HK-2 (cell line): ENCODE measurements at regions not wholly inside any gene's neighbourhood (a gene's known extent, or its start where the extent isn't known, plus 50 kb on each side); places are given as distances from the start of the nearest gene placed in this dataset.
A peak's percentile ranks its signal among the peaks of the same experiment; 100 is the strongest.
"Not testable (repeated sequence)": the region's sequence is repeated elsewhere in the genome, so short reads cannot be mapped to it uniquely, and the experiment has no call there.

Experiments used
- DNase-seq: peaks from one replicate; pipeline ENCODE4 v3.0.0-alpha.2; 2018; ENCODE audit not compliant: unreplicated experiment

- peak; percentile 5 for DNase-seq
These were observed 62.2 kb downstream of the SPANXN3 start for GRCh38 chrX:143455046-143455445.

- no peak for DNase-seq
These were observed 79.8 kb downstream of the SPANXN3 start for GRCh38 chrX:143437439-143437838.

DNA sequence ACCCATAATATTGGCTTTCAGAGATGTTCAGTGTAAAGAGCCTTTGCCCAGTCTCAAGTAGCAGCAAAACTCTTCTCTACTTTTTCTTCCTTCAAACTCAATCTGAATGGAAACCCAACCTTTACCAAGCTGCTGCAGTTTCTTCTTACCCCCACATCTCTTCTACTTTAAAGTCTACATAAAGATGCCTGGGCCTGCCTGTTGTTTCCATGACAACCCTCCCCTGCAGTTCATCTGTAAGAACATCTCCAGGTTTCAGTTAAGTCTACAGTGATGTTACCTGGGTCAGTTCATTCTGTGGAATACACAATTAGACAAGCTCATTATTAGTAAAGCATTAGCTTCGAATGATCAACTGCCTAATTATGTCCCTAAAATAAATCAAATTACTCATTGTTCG, 81.4 kb downstream of the SPANXN3 start:
- no peak for DNase-seq

DNA sequence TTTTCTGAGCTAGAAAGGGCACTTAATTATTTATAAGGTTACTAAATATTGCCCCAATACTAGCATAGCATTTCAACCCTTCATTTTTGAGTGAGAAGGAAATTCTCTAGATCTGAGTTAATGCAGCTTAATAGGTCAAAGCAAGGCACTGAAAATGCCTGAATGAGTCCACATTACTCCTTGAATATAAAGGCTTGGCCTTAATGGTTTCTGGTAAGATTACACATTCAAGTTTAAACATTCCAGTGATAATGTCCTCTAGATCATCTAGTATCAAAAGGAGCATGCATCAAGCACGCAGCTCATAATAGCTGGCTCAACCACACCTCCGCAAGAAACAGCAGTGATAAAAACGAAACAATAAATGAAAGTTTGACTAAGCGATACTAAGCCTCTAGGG, 87.5 kb downstream of the SPANXN3 start:
- no peak for DNase-seq

DNA sequence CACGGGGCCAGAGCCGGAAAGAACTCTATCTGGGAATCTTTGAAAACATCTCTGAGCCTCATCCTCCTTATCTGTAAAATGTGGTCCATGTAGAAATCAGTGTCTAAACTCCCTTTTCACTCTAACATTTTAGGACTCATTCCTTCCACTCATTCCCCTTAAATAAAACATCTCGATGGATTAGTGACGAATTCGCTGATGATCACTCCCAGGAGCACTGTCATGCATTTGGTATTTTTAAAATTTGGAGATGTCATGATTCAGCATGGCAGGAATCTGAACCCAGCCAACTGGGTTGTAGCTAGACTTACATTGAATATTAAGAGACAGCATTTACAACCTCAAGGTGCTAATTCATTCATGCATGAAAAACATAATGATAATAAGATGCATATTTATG, 88.1 kb downstream of the SPANXN3 start:
- DNase-seq = no peak

DNA sequence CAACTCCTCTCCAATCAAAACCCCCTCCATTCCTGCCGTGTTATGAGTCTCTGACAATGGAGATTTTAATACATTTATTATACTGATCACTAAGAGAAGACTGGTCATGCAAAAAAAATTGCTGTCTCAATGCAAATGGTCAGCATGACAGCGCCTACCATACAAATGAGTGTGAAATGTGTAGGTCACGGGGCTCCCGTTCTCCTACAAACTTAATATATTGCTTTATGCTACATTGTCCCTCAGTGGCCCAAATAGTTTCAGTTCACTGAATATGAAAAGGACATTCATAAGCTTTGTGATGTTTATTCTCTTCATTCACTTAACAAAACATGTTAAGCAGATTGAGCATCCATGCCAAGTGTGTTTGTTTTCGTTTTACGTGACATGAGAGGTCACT, 116.1 kb downstream of the SPANXN3 start:
- DNase-seq = no peak

DNA sequence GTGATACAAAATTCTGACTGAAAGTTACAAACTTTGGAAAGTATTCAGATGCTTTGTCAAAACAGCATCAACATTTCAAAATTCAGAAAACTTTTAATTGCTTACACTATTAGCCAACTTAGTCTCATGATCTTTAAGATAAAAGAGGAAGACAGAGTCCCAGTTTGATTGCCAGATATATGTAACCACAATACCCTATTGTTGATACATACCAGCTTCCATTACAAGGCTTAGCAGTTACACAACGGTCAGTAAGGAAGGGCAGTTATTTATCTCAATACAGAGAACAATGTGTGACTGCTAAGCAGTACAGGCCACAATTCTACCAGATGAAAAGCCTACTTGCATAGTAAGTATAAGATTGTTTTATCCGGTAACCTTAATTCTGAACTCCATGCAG, 138.4 kb downstream of the SPANXN3 start:
- no peak for DNase-seq

GRCh38 chrX:143363419-143363818, 153.9 kb downstream of the SPANXN3 start:
- no peak for DNase-seq

DNA sequence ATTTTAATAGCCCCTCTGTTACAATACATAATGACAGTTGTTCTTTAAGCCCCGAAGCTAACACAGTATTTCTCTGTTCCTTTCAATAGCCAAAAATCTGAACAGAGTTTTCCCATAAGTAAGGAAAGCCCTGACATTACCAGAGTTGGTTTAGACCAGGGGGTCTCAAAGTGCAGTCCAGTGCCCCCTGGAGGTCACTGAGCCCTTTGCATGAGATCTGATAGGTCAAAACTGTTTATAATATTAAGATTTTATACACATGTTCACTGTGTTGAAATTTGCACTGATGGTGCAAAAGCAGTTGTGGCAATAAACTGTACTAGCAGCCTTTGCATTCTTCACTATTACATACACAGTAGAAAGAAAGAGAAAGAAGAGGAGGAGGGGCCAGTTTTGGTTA, 177.1 kb downstream of the SPANXN3 start:
- no peak for DNase-seq

GRCh38 chrX:143336261-143336660, 181.0 kb downstream of the SPANXN3 start:
- DNase-seq = no peak

GRCh38 chrX:143319526-143319925, 197.7 kb downstream of the SPANXN3 start:
- DNase-seq = no peak

GRCh38 chrX:143318857-143319256, 198.4 kb downstream of the SPANXN3 start:
- DNase-seq = not testable (repeated sequence)

DNA sequence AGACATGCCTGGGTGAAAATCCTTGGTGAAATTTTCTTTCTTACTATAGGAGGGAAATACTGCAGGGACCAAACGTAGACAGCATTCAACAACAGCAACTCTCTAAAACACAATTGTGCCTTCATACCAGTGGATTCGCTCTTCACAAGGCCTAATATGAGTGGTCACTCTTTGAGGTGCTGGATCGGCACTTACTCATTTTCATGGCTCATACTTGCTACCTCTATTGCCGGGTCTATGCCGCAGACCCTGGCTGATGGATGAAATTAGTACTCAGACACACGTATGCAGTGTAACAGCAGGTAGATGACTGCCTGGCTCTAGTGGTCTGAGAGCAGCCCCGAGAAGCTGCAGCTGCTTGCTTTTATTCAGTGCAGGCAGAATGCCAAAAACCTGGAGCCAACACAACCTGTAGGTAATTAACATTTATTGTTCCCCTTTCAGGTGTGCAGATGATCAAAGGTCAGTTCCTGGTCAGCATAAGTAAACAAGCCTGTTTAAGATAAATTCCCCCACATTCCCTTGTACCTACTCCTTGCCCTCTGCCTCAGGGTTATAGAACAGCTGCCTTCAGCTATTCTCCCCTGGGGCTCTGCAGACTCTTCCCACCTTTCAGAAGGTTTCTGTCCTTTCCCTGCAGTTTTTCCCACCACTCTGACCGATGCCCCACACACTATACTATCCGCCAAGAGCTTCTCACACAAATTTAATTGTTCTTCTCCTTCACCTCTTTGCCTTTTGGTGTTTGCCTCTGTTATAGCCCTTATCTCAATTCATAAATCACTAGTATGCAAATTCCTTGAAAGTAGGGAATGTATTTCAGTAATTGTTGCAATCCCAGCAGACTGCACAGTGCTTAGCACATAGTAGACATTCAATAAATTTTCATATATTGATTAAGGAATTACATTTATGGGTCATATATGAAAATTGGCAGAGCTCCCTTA, 210.0 kb downstream of the SPANXN3 start:
- DNase-seq = no peak

DNA sequence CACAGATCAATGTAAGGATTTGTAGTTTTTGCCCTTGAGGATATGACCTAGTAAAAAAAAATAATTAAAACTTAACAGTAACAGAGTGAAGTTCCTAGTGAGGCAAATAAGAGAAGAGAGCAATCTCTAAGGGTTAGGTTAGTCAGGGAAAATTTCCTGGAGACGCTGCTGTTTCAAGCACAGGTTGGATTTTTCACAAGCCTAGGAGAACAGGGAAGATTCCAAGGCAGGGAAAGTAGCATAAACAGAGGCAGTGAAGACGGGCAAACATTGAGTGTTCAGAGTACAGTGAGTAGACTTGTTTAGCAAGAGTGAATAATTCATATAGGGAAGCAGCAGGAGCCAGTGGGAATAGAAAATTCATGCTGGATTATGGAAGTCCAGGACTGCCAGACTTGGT, 212.8 kb downstream of the SPANXN3 start:
- no peak for DNase-seq

GRCh38 chrX:143304025-143304424, 213.2 kb downstream of the SPANXN3 start:
- DNase-seq = no peak

DNA sequence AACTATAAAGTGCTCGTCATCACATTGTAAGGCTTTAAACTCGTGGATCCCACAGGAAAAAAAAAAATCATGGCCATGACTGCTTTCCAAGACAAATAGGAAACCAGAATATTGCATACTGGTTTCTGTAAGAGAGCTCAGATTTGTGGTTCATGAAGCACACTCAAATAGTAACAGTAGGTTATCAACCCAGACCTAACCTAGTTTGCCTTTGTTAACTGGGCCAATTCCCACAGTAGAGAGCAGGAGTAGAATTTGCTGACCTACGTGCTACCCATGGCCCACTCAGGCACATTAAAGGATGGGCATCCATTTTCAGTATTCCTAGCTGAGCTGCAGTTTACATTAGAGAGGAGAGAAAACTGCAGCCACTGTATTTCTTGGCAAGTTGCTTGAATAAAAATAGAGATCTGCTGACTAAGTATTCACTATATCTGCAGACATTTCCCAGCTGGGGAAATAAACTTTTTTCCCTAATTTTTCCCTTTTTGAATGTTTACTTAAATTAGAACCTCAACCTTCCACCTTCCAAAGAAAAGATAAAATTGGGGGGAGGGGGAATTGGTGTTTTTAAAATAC, 218.5 kb downstream of the SPANXN3 start:
- DNase-seq = no peak

DNA sequence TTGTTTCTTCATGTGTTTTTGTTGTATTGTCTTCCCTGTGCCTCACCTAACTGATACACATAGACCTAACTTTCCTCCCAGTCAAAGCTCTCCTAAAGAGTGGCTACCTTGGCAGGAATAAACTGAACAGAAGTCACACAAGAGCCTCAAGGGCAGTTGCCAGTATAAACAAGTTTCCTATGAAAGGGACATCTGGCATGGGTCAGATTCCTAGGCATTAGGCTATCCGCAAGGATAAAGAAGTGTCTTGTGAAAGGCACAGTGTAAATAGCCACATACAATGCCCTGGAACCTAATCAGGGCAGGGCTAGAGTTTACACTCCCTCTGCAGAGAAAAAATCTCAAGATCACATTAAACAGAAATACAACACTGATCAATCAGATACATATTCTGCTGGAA, 220.8 kb downstream of the SPANXN3 start:
- DNase-seq = no peak

DNA sequence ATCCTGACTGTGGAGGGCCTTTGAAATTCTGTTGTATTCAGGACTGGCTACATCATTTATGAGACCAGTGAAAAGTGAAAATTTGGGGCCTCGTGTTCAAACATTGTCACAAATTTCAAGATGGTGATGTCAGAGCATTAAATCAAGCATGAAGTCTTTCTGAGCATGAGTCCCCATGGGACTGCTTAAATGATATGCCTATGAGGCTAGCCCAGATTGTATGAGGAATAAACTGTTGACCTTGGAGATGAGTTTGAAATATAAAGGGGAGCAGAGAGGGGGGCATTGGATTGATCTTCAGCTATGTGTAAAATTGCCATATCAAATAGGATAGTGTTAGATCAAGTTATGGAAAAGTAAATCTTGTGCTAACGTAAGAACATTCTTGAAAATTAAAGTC, 230.0 kb downstream of the SPANXN3 start:
- DNase-seq = no peak

DNA sequence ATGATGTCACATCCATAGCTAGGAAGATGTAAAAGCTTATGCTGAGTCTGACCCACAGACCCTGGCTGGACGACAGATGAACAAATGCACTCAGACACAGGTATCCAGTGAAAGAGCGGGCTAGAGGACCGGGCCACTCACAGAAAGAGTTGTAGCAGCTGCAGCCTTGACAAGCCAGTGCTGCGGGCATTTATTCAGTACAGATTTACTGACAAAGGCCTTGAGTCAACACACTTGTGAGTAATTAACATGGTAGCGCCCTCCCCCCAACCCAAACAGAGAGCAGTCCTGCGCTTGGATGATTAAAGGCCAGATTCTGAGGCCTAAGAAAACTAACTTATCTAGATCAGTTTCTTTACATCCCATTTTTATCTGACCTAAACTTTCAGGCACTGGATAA, 244.6 kb downstream of the SPANXN4 start:
- DNase-seq = no peak

DNA sequence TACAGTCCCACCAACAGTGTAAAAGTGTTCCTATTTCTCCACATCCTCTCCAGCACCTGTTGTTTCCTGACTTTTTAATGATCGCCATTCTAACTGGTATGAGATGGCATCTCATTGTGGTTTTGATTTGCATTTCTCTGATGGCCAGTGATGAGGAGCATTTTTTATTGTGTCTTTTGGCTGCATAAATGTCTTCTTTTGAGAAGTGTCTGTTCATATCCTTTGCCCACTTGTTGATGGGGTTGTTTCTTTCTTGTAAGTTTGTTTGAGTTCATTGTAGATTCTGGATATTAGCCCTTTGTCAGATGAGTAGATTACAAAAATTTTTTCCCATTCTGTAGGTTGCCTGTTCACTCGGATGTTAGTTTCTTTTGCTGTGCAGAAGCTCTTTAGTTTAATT, 218.9 kb downstream of the SPANXN4 start:
- DNase-seq = not testable (repeated sequence)

- no peak for DNase-seq
These were observed 214.9 kb downstream of the SPANXN4 start for GRCh38 chrX:143240658-143241057.

- DNase-seq = no peak
These were observed 205.8 kb downstream of the SPANXN4 start for GRCh38 chrX:143231492-143231891.

DNA sequence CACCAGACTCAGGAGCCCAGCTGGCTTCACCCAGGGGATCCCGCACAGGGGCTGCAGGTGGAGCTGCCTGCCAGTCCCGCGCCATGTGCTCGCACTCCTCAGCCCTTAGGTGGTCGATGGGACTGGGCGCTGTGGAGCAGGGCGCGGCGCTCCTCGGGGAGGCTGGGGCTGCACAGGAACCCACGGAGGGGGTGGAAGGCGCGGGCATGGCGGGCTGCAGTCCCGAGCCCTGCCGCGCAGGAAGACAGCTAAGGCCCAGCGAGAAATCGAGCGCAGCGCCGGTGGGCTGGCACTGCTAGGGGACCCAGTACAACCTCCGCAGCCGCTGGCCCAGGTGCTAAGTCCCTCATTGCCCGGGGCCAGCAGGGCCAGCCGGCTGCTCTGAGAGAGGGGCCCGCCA, 202.9 kb downstream of the SPANXN4 start:
- DNase-seq = not testable (repeated sequence)
